WTC11 (cell line): ENCODE measurements at regions not wholly inside any gene's neighbourhood (a gene's known extent, or its start where the extent isn't known, plus 50 kb on each side); places are given as distances from the start of the nearest gene placed in this dataset.

Source experiments
- ATAC-seq: fragments of 200-7000 bp; cut with Tn5 transposase; 2 replicates; pipeline ENCODE4 v1.10.0; 2021; ENCODE audit warnings: mild to moderate bottlenecking, moderate library complexity
- CTCF ChIA-PET: fragments of 300-600 bp; sonication (Branson Sonifier 250); formaldehyde crosslinking; loops from one replicate; lab custom pipeline; 2021; ENCODE audit warnings: antibody characterized with exemption; lab: Charles Lee
- POLR2A ChIA-PET: fragments of 350-600 bp; sonication (Branson Sonifier 250); formaldehyde crosslinking; loops from one replicate; lab custom pipeline; 2021; ENCODE audit warnings: antibody characterized with exemption; lab: Charles Lee
- DNase-seq: peaks from one replicate; pipeline ENCODE4 v3.0.0; 2021; ENCODE audit warnings: low spot score
- H3K27ac Mint-ChIP-seq: 2 replicates; pipeline ENCODE4 v1.8.0; 2021; ENCODE audit warnings: mixed read lengths
- H3K27me3 Mint-ChIP-seq: 2 replicates; pipeline ENCODE4 v1.8.0; 2021; ENCODE audit warnings: low read depth, mild to moderate bottlenecking, moderate library complexity, mixed read lengths
- H3K36me3 Mint-ChIP-seq: 2 replicates; pipeline ENCODE4 v1.8.0; 2021; ENCODE audit warnings: mixed read lengths
- H3K4me1 Mint-ChIP-seq: 2 replicates; pipeline ENCODE4 v1.8.0; 2022; ENCODE audit warnings: mixed read lengths
- H3K4me3 Mint-ChIP-seq: 2 replicates; pipeline ENCODE4 v1.8.0; 2021; ENCODE audit warnings: mild to moderate bottlenecking, moderate library complexity, mixed read lengths
- H3K9me3 Mint-ChIP-seq: 2 replicates; pipeline ENCODE4 v1.8.0; 2021; ENCODE audit warnings: mixed read lengths
- ATF2 ChIP-seq: sonication (generic); formaldehyde crosslinking; IDR thresholded peaks from 2 replicates; pipeline ENCODE4 v1.8.1; 2022; ENCODE audit warnings: low read depth, missing genetic modification reagents, borderline replicate concordance
- CTCF ChIP-seq: fragments of 200-600 bp; IDR thresholded peaks from 2 replicates; pipeline ENCODE4 v1.8.0; 2022; ENCODE audit warnings: antibody characterized with exemption
- ERG ChIP-seq: fragments of 250-450 bp; sonication (Bioruptor Pico); IDR thresholded peaks from 2 replicates; pipeline ENCODE4 v1.8.0; 2021; ENCODE audit warnings: mild to moderate bottlenecking
- FOXJ3 ChIP-seq: sonication (generic); formaldehyde crosslinking; IDR thresholded peaks from 2 replicates; pipeline ENCODE4 v1.9.0; 2021; ENCODE audit warnings: missing genetic modification reagents, mild to moderate bottlenecking, borderline replicate concordance
- FOXP4 ChIP-seq: sonication (generic); formaldehyde crosslinking; IDR thresholded peaks from 2 replicates; pipeline ENCODE4 v1.8.0; 2022; ENCODE audit warnings: mild to moderate bottlenecking, missing genetic modification reagents
- HMGXB4 ChIP-seq: sonication (generic); formaldehyde crosslinking; IDR thresholded peaks from 2 replicates; pipeline ENCODE4 v1.8.1; 2023; ENCODE audit warnings: mild to moderate bottlenecking, moderate library complexity, missing genetic modification reagents
- JAZF1 ChIP-seq: fragments of 250-450 bp; sonication (Bioruptor Pico); IDR thresholded peaks from 2 replicates; pipeline ENCODE4 v1.9.0; 2021; ENCODE audit warnings: moderate library complexity, mild to moderate bottlenecking, inconsistent platforms
- NFE2L1 ChIP-seq: sonication (generic); formaldehyde crosslinking; IDR thresholded peaks from 2 replicates; pipeline ENCODE4 v1.8.1; 2023; ENCODE audit warnings: missing genetic modification reagents
- NR2C2 ChIP-seq: sonication (generic); formaldehyde crosslinking; IDR thresholded peaks from 2 replicates; pipeline ENCODE4 v1.8.0; 2022; ENCODE audit warnings: mild to moderate bottlenecking, missing genetic modification reagents
- PRRX2 ChIP-seq: fragments of 250-450 bp; sonication (Bioruptor Pico); IDR thresholded peaks from 2 replicates; pipeline ENCODE4 v1.8.0; 2021; ENCODE audit warnings: mild to moderate bottlenecking
- RORB ChIP-seq: fragments of 250-450 bp; sonication (Bioruptor Pico); IDR thresholded peaks from 2 replicates; pipeline ENCODE4 v1.9.0; 2021; ENCODE audit warnings: mild to moderate bottlenecking
- SMAD3 ChIP-seq: sonication (generic); formaldehyde crosslinking; IDR thresholded peaks from 2 replicates; pipeline ENCODE4 v1.8.0; 2022; ENCODE audit warnings: missing genetic modification reagents, mild to moderate bottlenecking, borderline replicate concordance
- SMAD4 ChIP-seq: sonication (generic); formaldehyde crosslinking; IDR thresholded peaks from 2 replicates; pipeline ENCODE4 v1.8.0; 2022; ENCODE audit warnings: mild to moderate bottlenecking, missing genetic modification reagents
- SP1 ChIP-seq: sonication (generic); formaldehyde crosslinking; conservative IDR thresholded peaks from 2 replicates; pipeline ENCODE4 v1.8.1; 2022; ENCODE audit warnings: missing genetic modification reagents
- ZMAT4 ChIP-seq: fragments of 250-450 bp; sonication (Bioruptor Pico); IDR thresholded peaks from 2 replicates; pipeline ENCODE4 v1.9.0; 2021; ENCODE audit warnings: mild to moderate bottlenecking
- ZNF138 ChIP-seq: sonication (generic); formaldehyde crosslinking; conservative IDR thresholded peaks from 2 replicates; pipeline ENCODE4 v1.8.1; 2022; ENCODE audit warnings: mild to moderate bottlenecking, moderate library complexity, missing genetic modification reagents
- ZNF532 ChIP-seq: fragments of 250-450 bp; sonication (Bioruptor Pico); IDR thresholded peaks from 2 replicates; pipeline ENCODE4 v1.9.0; 2021; ENCODE audit warnings: mild to moderate bottlenecking, borderline replicate concordance
- ZNF671 ChIP-seq: fragments of 250-450 bp; sonication (Bioruptor Pico); IDR thresholded peaks from 2 replicates; pipeline ENCODE4 v1.8.0; 2021; ENCODE audit warnings: mild to moderate bottlenecking

GRCh38 chr2:235365743-235366142 is 128.1 kb upstream of the AGAP1 start:
- TF ChIP-seq ZMAT4 (CRISPR knock-in tag), result no peak
- POLR2A ChIA-PET, result no interaction called here
- no peak overlapping the region for H3K27ac Mint-ChIP-seq
- CTCF ChIA-PET, result interaction anchor here (0.8 to 1.1 kb wide), 2 partner anchors 208 to 228 kb away, joined by 3 to 4 read pairs; no protein-coding TSS in a partner anchor
- H3K4me3 Mint-ChIP-seq, result no peak overlapping the region
- ATAC-seq, result no peak
- no peaks in the 10 kb centered on the region for H3K27me3 Mint-ChIP-seq
- H3K9me3 Mint-ChIP-seq, result no peaks in the 10 kb centered on the region
- DNase-seq, result no peak
- H3K36me3 Mint-ChIP-seq, result no peaks in the 10 kb centered on the region
- H3K4me1 Mint-ChIP-seq, result 0 out of 2 replicates have a peak, but pooled peaks cover 3% of the 10 kb centered on the region

GRCh38 chr2:235366390-235366789 is 127.5 kb upstream of the AGAP1 start:
- no peaks in the 10 kb centered on the region for H3K27me3 Mint-ChIP-seq
- H3K9me3 Mint-ChIP-seq, result no peaks in the 10 kb centered on the region
- no peaks in the 10 kb centered on the region for H3K36me3 Mint-ChIP-seq
- no peak for TF ChIP-seq PRRX2 (CRISPR knock-in tag)
- no peak for TF ChIP-seq SMAD4 (CRISPR knock-in tag)
- no peak for TF ChIP-seq JAZF1 (CRISPR knock-in tag)
- no peak for TF ChIP-seq SMAD3 (CRISPR knock-in tag)
- TF ChIP-seq RORB (CRISPR knock-in tag), result no peak
- no peak for TF ChIP-seq FOXP4 (CRISPR knock-in tag)
- no peak for TF ChIP-seq CTCF
- no peak for TF ChIP-seq ZNF671 (CRISPR knock-in tag)
- no peak for TF ChIP-seq NFE2L1 (CRISPR knock-in tag)
- TF ChIP-seq SP1 (CRISPR knock-in tag), result no peak
- no peak for TF ChIP-seq FOXJ3 (CRISPR knock-in tag)
- no peak for TF ChIP-seq ERG (CRISPR knock-in tag)
- TF ChIP-seq ZNF138 (CRISPR knock-in tag), result no peak
- TF ChIP-seq NR2C2 (CRISPR knock-in tag), result no peak
- TF ChIP-seq ATF2 (CRISPR knock-in tag), result no peak
- no peak for TF ChIP-seq ZNF532
- no peak for TF ChIP-seq HMGXB4 (CRISPR knock-in tag)
- ATAC-seq, result no peak
- H3K27ac Mint-ChIP-seq, result no peak overlapping the region; the same call in 1 of the 2 replicates
- CTCF ChIA-PET, result interaction anchor here (0.8 to 1.1 kb wide), 2 partner anchors 209 to 227 kb away, joined by 3 to 4 read pairs; no protein-coding TSS in a partner anchor
- no peak for DNase-seq
- POLR2A ChIA-PET, result no interaction called here
- H3K4me3 Mint-ChIP-seq, result no peak overlapping the region
- 0 out of 2 replicates have a peak, but pooled peaks cover 3% of the 10 kb centered on the region for H3K4me1 Mint-ChIP-seq
